Right lobe of liver (tissue), 6 donors: ENCODE measurements at regions not wholly inside any gene's neighbourhood (a gene's known extent, or its start where the extent isn't known, plus 50 kb on each side); places are given as distances from the start of the nearest gene placed in this dataset.

Experiments
- ATAC-seq, 4 donors: fragments of 200-7000 bp; cut with Tn5 transposase; one replicate each; pipeline ENCODE4 v1.9.1; 2020; ENCODE audit warnings: mild to moderate bottlenecking in 4 of 4, moderate library complexity in 4 of 4
- DNase-seq, 3 donors: peaks; one replicate each; pipeline ENCODE4 v3.0.0-alpha.2; 2020
- H3K27ac ChIP-seq, 3 donors: fragments of 200-600 bp; one replicate each; pipeline ENCODE4 v1.8.0; 2022
- H3K27me3 ChIP-seq, 2 donors: fragments of 200-600 bp; one replicate each; pipeline ENCODE4 v1.8.0; 2022
- H3K36me3 ChIP-seq, 4 donors: fragments of 200-600 bp; sonication (generic) in 1 of 4; one replicate each; pipeline versions ENCODE4 v1.5.1 to v1.8.0; 2017 to 2022; ENCODE audit warnings: control low read depth in 1 of 4
- H3K4me1 ChIP-seq, 4 donors: fragments of 200-600 bp; sonication (generic) in 1 of 4; one replicate each; pipeline versions ENCODE4 v1.5.1 to v1.8.0; 2017 to 2022; ENCODE audit warnings: control low read depth in 1 of 4
- H3K4me3 ChIP-seq, 3 donors: fragments of 200-600 bp; one replicate each; pipeline ENCODE4 v1.8.0; 2022
- H3K9me3 ChIP-seq, 4 donors: fragments of 200-600 bp; sonication (generic) in 1 of 4; one replicate each; pipeline versions ENCODE4 v1.5.1 to v1.8.0; 2017 to 2022; ENCODE audit warnings: control low read depth in 1 of 4
- POLR2A ChIP-seq: fragments of 450-650 bp; IDR thresholded peaks from one replicate; pipeline ENCODE4 v1.6.1; 2017; ENCODE audit warnings: antibody characterized with exemption, mild to moderate bottlenecking
- WGBS: methylation state at CpG from one replicate; pipeline ENCODE4 v1.1.6; 2018; ENCODE audit warnings: low coverage, low lambda C conversion rate; ENCODE audit not compliant: insufficient coverage; ENCODE audit errors: missing lambda C conversion rate; 5-methylcytosine and 5-hydroxymethylcytosine counted together
- intact Hi-C, 2 donors: fragments of 100-400 bp; cut with DNase I; formaldehyde crosslinking; loops; one replicate each; pipeline versions ENCODE4 v1.11.2 to v1.14.1; 2022
- TF ChIP-seq, protein P1 (sequence below), 4 donors: fragments of 200-600 bp in 3 of 4; fragments of 450-650 bp in 1 of 4; IDR thresholded peaks; one replicate each; pipeline versions ENCODE4 v1.5.1 to v1.8.0; 2016 to 2022; ENCODE audit warnings: antibody characterized with exemption in 4 of 4, mild to moderate bottlenecking in 2 of 4
- donor health status: DM: no; HTN: yes; CAD: no.
- donor health status: DM: no; HTN: no; CAD: no.
- donor health status: DM: no; HTN: no; CAD: no.
- donor health status: DM: no; HTN: yes; CAD: no.
- donor health status: DM: no; HTN: yes; CAD: no.

DNA sequence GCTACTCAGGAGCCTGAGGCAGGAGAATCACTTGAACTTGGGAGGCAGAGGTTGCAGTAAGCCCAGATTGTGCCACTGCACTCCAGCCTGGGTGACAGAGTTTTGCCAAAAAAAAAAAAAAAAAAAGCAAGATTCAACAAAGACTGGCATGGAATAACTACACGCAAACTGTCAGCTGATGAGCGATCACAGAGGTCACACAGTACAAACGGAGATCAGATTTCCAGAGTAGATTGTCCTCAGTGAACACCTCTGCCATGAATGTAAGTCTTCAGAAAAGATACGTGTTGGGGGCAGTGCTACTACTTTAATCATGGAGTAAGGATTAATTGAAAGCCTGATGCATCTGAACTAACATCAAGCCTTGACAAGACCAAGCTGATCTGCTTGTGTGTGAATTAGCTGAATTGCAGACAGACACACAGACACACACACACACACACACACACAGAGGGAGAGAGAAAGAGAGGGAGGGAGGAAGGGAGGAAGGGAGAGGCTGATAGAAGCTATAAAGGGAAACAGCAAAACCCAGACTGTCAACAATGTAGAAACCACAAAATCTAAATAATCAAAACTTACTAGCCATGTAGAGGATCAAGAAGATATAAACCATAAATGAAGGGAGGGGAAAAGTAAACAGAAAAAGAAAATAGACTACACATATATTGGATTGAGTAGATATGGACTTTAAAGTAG is 222.9 kb upstream of the ZNF462 start:
- Histone ChIP-seq H3K9me3 (no peaks in the 10 kb centered on the region), H3K36me3 (no peaks in the 10 kb centered on the region), H3K27me3 (no peaks in the 10 kb centered on the region), H3K4me3 (no peak overlapping the region), H3K4me1 (no peaks in the 10 kb centered on the region), H3K27ac (no peak overlapping the region)
- 47% methylated on average over 3 of the region's 4 CpGs for WGBS
- ATAC-seq (no peak), DNase-seq (no peak)
- intact Hi-C loops = no loop called here
- TF ChIP-seq, protein P1, sequence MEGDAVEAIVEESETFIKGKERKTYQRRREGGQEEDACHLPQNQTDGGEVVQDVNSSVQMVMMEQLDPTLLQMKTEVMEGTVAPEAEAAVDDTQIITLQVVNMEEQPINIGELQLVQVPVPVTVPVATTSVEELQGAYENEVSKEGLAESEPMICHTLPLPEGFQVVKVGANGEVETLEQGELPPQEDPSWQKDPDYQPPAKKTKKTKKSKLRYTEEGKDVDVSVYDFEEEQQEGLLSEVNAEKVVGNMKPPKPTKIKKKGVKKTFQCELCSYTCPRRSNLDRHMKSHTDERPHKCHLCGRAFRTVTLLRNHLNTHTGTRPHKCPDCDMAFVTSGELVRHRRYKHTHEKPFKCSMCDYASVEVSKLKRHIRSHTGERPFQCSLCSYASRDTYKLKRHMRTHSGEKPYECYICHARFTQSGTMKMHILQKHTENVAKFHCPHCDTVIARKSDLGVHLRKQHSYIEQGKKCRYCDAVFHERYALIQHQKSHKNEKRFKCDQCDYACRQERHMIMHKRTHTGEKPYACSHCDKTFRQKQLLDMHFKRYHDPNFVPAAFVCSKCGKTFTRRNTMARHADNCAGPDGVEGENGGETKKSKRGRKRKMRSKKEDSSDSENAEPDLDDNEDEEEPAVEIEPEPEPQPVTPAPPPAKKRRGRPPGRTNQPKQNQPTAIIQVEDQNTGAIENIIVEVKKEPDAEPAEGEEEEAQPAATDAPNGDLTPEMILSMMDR (IDR thresholded peaks at IDR 0.05) = no peak
- TF ChIP-seq POLR2A = no peak

DNA sequence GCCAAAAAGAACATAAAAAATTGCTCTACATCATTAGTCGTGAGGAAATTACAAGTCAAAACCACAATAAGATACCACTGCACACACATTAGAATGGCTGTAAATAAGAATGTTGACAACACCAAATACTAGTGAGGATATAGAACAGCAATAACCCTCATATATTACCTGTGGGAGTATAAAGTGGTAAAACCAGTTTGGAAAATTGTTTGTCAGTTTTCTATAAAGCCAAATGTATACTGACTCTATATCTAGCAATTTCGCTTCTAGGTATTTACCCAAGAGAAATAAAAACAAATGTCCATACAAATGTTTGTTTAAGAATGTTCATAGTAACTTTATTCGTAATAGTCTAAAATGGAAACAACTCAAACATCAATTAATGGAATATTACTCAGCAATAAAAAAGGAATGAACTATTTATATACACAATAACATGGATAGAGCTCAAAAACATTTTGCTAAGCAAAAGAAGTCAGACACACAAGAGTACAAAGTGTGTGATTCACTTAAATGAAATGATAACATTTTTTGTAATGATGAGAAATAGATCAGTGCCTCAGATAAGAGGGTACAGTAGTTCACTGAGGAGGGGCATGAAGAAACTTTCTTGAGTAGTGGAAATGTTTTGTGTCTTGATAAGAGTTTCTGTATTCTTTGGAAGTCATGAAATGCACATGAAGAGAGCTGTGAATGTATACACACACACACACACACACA is 219.6 kb upstream of the ZNF462 start:
- no peak for TF ChIP-seq POLR2A
- TF ChIP-seq, protein P1 (IDR thresholded peaks at IDR 0.05) = no peak
- intact Hi-C loops = no loop called here
- Histone ChIP-seq H3K27ac (no peak overlapping the region), H3K36me3 (no peaks in the 10 kb centered on the region), H3K4me1 (no peaks in the 10 kb centered on the region), H3K27me3 (no peaks in the 10 kb centered on the region), H3K4me3 (no peak overlapping the region), H3K9me3 (no peaks in the 10 kb centered on the region)
- DNase-seq = no peak
- no peak for ATAC-seq
- 67% methylated on average over 3 of the region's 3 CpGs for whole genome bisulfite sequencing

DNA sequence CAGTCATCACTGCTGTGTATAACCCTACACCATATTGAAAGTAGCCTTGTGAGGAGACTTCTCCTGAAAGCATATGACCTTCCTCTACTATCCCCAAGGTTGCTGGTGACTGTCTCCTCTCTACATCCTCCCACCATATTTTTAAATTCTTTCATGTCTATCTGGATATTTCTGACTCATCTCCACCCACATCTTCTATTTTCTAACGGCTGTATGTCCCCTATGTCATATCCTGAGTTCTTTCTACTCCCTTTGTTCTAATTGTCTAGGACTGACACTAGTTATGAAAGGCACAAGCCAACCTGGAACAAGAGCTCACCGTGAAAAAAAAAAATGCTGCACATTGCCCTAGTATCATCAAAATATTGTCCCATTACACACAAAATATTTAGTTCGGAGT is 218.3 kb upstream of the ZNF462 start:
- Histone ChIP-seq H3K36me3 (no peaks in the 10 kb centered on the region), H3K4me3 (no peak overlapping the region), H3K27me3 (no peaks in the 10 kb centered on the region), H3K9me3 (no peaks in the 10 kb centered on the region), H3K4me1 (no peaks in the 10 kb centered on the region), H3K27ac (no peak overlapping the region)
- DNase-seq (no peak), ATAC-seq (no peak)
- WGBS = 57% methylated on average over 3 of the region's 3 CpGs
- TF ChIP-seq, protein P1 (IDR thresholded peaks at IDR 0.05) = no peak
- no peak for TF ChIP-seq POLR2A
- intact Hi-C loops = no loop called here

DNA sequence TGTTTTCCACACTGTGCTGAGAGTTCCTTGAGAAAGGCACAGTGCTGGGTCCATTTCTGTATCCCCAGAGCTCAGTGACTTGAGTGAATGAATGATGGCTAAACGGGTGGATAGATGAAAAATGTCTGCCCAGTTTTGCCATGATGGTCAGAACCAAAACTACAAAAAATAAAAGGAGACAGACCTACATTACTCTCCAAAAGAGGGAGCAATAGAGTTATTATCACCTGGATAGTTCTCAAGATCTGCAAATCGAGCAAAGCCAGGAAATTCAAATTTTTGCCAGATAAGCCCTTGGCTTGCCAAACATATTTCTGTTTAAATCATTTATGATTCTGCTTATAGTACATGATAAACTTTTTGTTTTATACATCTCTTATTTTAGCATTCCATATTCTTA is 214.2 kb upstream of the ZNF462 start:
- H3K4me3 ChIP-seq = no peak overlapping the region
- 19% methylated on average over 2 of the region's 2 CpGs for WGBS
- H3K9me3 ChIP-seq = no peaks in the 10 kb centered on the region
- no peaks in the 10 kb centered on the region for H3K4me1 ChIP-seq
- no peaks in the 10 kb centered on the region for H3K36me3 ChIP-seq
- intact Hi-C loops = no loop called here
- no peak overlapping the region for H3K27ac ChIP-seq
- DNase-seq (no peak), ATAC-seq (peak in 1 of 4 donors; percentile 35)
- TF ChIP-seq POLR2A = no peak
- TF ChIP-seq, protein P1 (IDR thresholded peaks at IDR 0.05) = peak in 3 of 4 donors; percentile 22 to 35 (median 25)
- H3K27me3 ChIP-seq = no peaks in the 10 kb centered on the region
